ENCODE measurements at regions not wholly inside any gene's neighbourhood (a gene's known extent, or its start where the extent isn't known, plus 50 kb on each side); places are given as distances from the start of the nearest gene placed in this dataset.

- no peak overlapping the region for H3K27ac ChIP-seq (ENCODE audit: extremely low read length, insufficient read depth, low read length)
- FAIRE-seq = no peak
These were observed 126.0 kb upstream of the DPH6 start for GRCh38 chr15:35671981-35672380.

More at GRCh38 chr15:35671981-35672380, 126.0 kb upstream of the DPH6 start:
- Histone ChIP-seq H3K36me3 (replicated peaks in 1 of 2; ENCODE audit: control insufficient read depth in 1 of 2, insufficient read depth in 2 of 2, low read length in 2 of 2) (no peaks in the 10 kb centered on the region), H3K4me3 (replicated peaks in 1 of 3; ENCODE audit: insufficient read depth in 1 of 3, low read depth in 2 of 3, low read length in 3 of 3) (no peak overlapping the region), H3K79me2 (ENCODE audit: insufficient read depth, low read length) (no peaks in the 10 kb centered on the region), H4K20me1 (ENCODE audit: insufficient read depth, low read length) (no peaks in the 10 kb centered on the region), H3K9me3 (ENCODE audit: low read length) (no peaks in the 10 kb centered on the region), H3K9ac (ENCODE audit: insufficient read depth, low read depth, low read length) (no peak overlapping the region), H3K27me3 (ENCODE audit: control insufficient read depth in 1 of 2, insufficient read depth in 2 of 2, low read length in 2 of 2) (no peaks in the 10 kb centered on the region), H3K4me1 (ENCODE audit: insufficient read depth, low read length) (peaks cover 23% of the 10 kb centered on the region), H3K4me2 (ENCODE audit: low read depth, low read length) (no peak overlapping the region), H2AFZ (ENCODE audit: low read length) (no peak overlapping the region)
- DNase-seq (ENCODE audit: low spot score) = no peak
- no peak for ATAC-seq
- POLR2A ChIA-PET = no interaction called here
- in situ Hi-C loops (cut with HindIII; ENCODE audit: extremely low pct_ligation_motif_present, low pct_unique_long_range_greater_than_20kb) = no loop called here
- no TSS peak for BruUV-seq (replicated peaks)
- CTCF ChIA-PET (ENCODE audit: low intra/inter-chr PET ratio, low total read pairs) = no interaction called here
- intact Hi-C loops (cut with micrococcal nuclease; ENCODE audit: unreplicated experiment) = no loop called here
- 0% methylated on average over 1 of the region's 1 CpG for WGBS (ENCODE audit: low lambda C conversion rate)
- TF ChIP-seq ZFP1 (CRISPR knock-in tag; IDR thresholded peaks at IDR 0.05) (no peak), ZNF17 (CRISPR knock-in tag; IDR thresholded peaks at IDR 0.05) (no peak), MAFK (conservative IDR thresholded peaks at IDR 0.05 in 1 of 2, IDR thresholded peaks at IDR 0.05 in 1 of 2; ENCODE audit: low read length in 2 of 2) (no peak), HNRNPH1 (optimal IDR thresholded peaks at IDR 0.05; ENCODE audit: low read depth, low read length) (no peak), ZNF501 (CRISPR knock-in tag; IDR thresholded peaks at IDR 0.05) (no peak), HOXD1 (CRISPR knock-in tag; IDR thresholded peaks at IDR 0.05) (no peak), ZNF44 (CRISPR knock-in tag; IDR thresholded peaks at IDR 0.05) (no peak), U2AF1 (optimal IDR thresholded peaks at IDR 0.05; ENCODE audit: low read depth, low read length) (no peak), SRSF1 (optimal IDR thresholded peaks at IDR 0.05; ENCODE audit: low read depth, low read length) (no peak), RORA (CRISPR knock-in tag; IDR thresholded peaks at IDR 0.05) (no peak), ZNF513 (CRISPR knock-in tag; conservative IDR thresholded peaks at IDR 0.05) (no peak)
- TF ChIP-seq, protein P1, sequence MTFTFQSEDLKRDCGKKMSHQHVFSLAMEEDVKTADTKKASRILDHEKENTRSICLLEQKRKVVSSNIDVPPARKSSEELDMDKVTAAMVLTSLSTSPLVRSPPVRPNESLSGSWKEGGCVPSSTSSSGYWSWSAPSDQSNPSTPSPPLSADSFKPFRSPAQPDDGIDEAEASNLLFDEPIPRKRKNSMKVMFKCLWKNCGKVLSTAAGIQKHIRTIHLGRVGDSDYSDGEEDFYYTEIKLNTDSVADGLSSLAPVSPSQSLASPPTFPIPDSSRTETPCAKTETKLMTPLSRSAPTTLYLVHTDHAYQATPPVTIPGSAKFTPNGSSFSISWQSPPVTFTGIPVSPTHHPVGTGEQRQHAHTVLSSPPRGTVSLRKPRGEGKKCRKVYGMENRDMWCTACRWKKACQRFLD (CRISPR knock-in tag; IDR thresholded peaks at IDR 0.05; ENCODE audit: borderline replicate concordance) = no peak

All from HepG2 (cell line).